Neuronal stem cell (in vitro differentiated cells): ENCODE measurements at regions not wholly inside any gene's neighbourhood (a gene's known extent, or its start where the extent isn't known, plus 50 kb on each side); places are given as distances from the start of the nearest gene placed in this dataset.
"Not testable (repeated sequence)": the region's sequence is repeated elsewhere in the genome, so short reads cannot be mapped to it uniquely, and the experiment has no call there.

Source experiments
- DNase-seq: peaks from one replicate; pipeline ENCODE4 v3.0.0-alpha.2; 2013; ENCODE audit warnings: low spot score
- H2AFZ ChIP-seq: one replicate; pipeline ENCODE4 v1.6.1; 2013; ENCODE audit warnings: mild to moderate bottlenecking, low read length, inconsistent platforms
- H2AK5ac ChIP-seq: 2 replicates; pipeline ENCODE4 v1.6.1; 2013; ENCODE audit warnings: low read depth, mild to moderate bottlenecking, inconsistent platforms, low read length, moderate library complexity, mixed read lengths
- H2BK120ac ChIP-seq: 2 replicates; pipeline ENCODE4 v1.6.1; 2013; ENCODE audit warnings: low read depth, mild to moderate bottlenecking, inconsistent platforms, low read length, moderate library complexity, mixed read lengths
- H2BK12ac ChIP-seq: one replicate; pipeline ENCODE4 v1.6.1; 2013; ENCODE audit warnings: low read length, inconsistent platforms
- H2BK15ac ChIP-seq: 2 replicates; pipeline ENCODE4 v1.6.1; 2013; ENCODE audit warnings: mild to moderate bottlenecking, low read length, inconsistent platforms, mixed read lengths
- H2BK5ac ChIP-seq: one replicate; pipeline ENCODE4 v1.6.1; 2013; ENCODE audit warnings: inconsistent platforms, mild to moderate bottlenecking, low read length, moderate library complexity
- H3K14ac ChIP-seq: one replicate; pipeline ENCODE4 v1.6.1; 2013; ENCODE audit warnings: low read length, inconsistent platforms
- H3K18ac ChIP-seq: 2 replicates; pipeline ENCODE4 v1.6.1; 2013; ENCODE audit warnings: low read length, inconsistent platforms
- H3K23ac ChIP-seq: 2 replicates; pipeline ENCODE4 v1.6.1; 2013; ENCODE audit warnings: low read depth, mild to moderate bottlenecking, mixed read lengths, low read length, inconsistent platforms; ENCODE audit not compliant: poor library complexity
- H3K27ac ChIP-seq: replicated peaks from 3 replicates; pipeline ENCODE4 v1.5.1; 2013; ENCODE audit warnings: low read length, inconsistent platforms
- H3K27me3 ChIP-seq, 3 experiments: 2 replicates each; pipeline ENCODE4 v1.6.1; 2013; ENCODE audit warnings: low read length in 3 of 3, mild to moderate bottlenecking in 2 of 3, inconsistent platforms in 1 of 3, low read depth in 1 of 3, mixed read lengths in 1 of 3, moderate library complexity in 1 of 3; ENCODE audit not compliant: control insufficient read depth in 3 of 3, insufficient read depth in 3 of 3
- H3K36me3 ChIP-seq, 2 donors: replicated peaks in 1 of 2; 2 replicates each; pipeline ENCODE4 v1.6.1; 2013; ENCODE audit warnings: low read length in 2 of 2; ENCODE audit not compliant: control insufficient read depth in 2 of 2, insufficient read depth in 2 of 2
- H3K4ac ChIP-seq: 2 replicates; pipeline ENCODE4 v1.6.1; 2013; ENCODE audit warnings: inconsistent platforms, mild to moderate bottlenecking, low read length, moderate library complexity
- H3K4me1 ChIP-seq, 2 donors: 1 replicate in 1 of 2; 2 replicates in 1 of 2; pipeline ENCODE4 v1.6.1; 2013; ENCODE audit warnings: low read length in 2 of 2, low read depth in 1 of 2; ENCODE audit not compliant: control insufficient read depth in 2 of 2, insufficient read depth in 1 of 2
- H3K4me2 ChIP-seq: one replicate; pipeline ENCODE4 v1.6.1; 2013; ENCODE audit warnings: mild to moderate bottlenecking, low read length, inconsistent platforms; ENCODE audit not compliant: insufficient read depth, poor library complexity, severe bottlenecking
- H3K4me3 ChIP-seq, 2 donors: 2 replicates each; pipeline ENCODE4 v1.5.1; 2013; ENCODE audit warnings: low read length in 2 of 2, mild to moderate bottlenecking in 2 of 2, inconsistent platforms in 1 of 2, moderate library complexity in 1 of 2
- H3K79me1 ChIP-seq: one replicate; pipeline ENCODE4 v1.6.1; 2013; ENCODE audit warnings: low read depth, mild to moderate bottlenecking, inconsistent platforms, low read length, moderate library complexity
- H3K9ac ChIP-seq: one replicate; pipeline ENCODE4 v1.6.1; 2013; ENCODE audit warnings: mild to moderate bottlenecking, low read depth, low read length, inconsistent platforms; ENCODE audit not compliant: poor library complexity
- H3K9me3 ChIP-seq, 2 donors: replicated peaks in 1 of 2; 2 replicates each; pipeline versions ENCODE3 to v1.6.1; 2013; ENCODE audit warnings: low read length in 2 of 2, mild to moderate bottlenecking in 2 of 2, inconsistent platforms in 1 of 2, low read depth in 1 of 2, mixed read lengths in 1 of 2, moderate library complexity in 1 of 2; ENCODE audit not compliant: control insufficient read depth in 2 of 2, insufficient read depth in 1 of 2
- H4K8ac ChIP-seq: one replicate; pipeline ENCODE4 v1.6.1; 2013; ENCODE audit warnings: low read depth, mild to moderate bottlenecking, inconsistent platforms, low read length, moderate library complexity
- H4K91ac ChIP-seq: one replicate; pipeline ENCODE4 v1.6.1; 2013; ENCODE audit warnings: low read length, low read depth, mild to moderate bottlenecking, inconsistent platforms; ENCODE audit not compliant: poor library complexity
- WGBS, 2 donors: extraction: QIAGEN DNeasy Blood & Tissue Kit; methylation state at CpG; one replicate each; pipeline ENCODE4 v1.1.7; 2013; ENCODE audit warnings: missing lambda C conversion rate in 2 of 2, mixed read lengths in 1 of 2; ENCODE audit not compliant: insufficient read length in 2 of 2, insufficient replicate concordance in 1 of 2; ENCODE audit errors: extremely low coverage in 2 of 2; 5-methylcytosine and 5-hydroxymethylcytosine counted together

- H3K4me1 ChIP-seq, H2BK5ac ChIP-seq, H3K36me3 ChIP-seq, H3K27ac ChIP-seq, H4K8ac ChIP-seq, H3K9me3 ChIP-seq, H2BK12ac ChIP-seq, H2AK5ac ChIP-seq, H2AFZ ChIP-seq, H3K27me3 ChIP-seq, H3K4me3 ChIP-seq, H3K23ac ChIP-seq, DNase-seq, H3K4ac ChIP-seq, H2BK120ac ChIP-seq, H3K14ac ChIP-seq, H3K18ac ChIP-seq, H3K4me2 ChIP-seq, H2BK15ac ChIP-seq, H3K79me1 ChIP-seq, H3K9ac ChIP-seq, H4K91ac ChIP-seq: not testable (repeated sequence)
- no CpG with 5 or more reads among the region's 2 CpGs for WGBS, 2 donors
Observed at GRCh38 chr1:234846813-234847212, 236.8 kb upstream of the IRF2BP2 start.

GRCh38 chr1:234845836-234846235, 235.9 kb upstream of the IRF2BP2 start:
- no CpG with 5 or more reads among the region's 2 CpGs for WGBS, 2 donors
- no peak overlapping the region for H3K4me2 ChIP-seq
- DNase-seq, result no peak
- H2BK5ac ChIP-seq, result no peak overlapping the region
- no peak overlapping the region for H3K4me3 ChIP-seq
- H3K9ac ChIP-seq, result no peak overlapping the region
- no peaks in the 10 kb centered on the region for H3K79me1 ChIP-seq
- no peaks in the 10 kb centered on the region for H3K9me3 ChIP-seq
- H2BK12ac ChIP-seq, result no peak overlapping the region
- no peak overlapping the region for H2BK15ac ChIP-seq
- H3K27ac ChIP-seq, result no peak overlapping the region
- H3K23ac ChIP-seq, result no peak overlapping the region
- no peak overlapping the region for H4K91ac ChIP-seq
- H3K4me1 ChIP-seq, result peaks cover 2 to 5% of the 10 kb centered on the region in 2 donors
- no peak overlapping the region for H3K4ac ChIP-seq
- no peaks in the 10 kb centered on the region for H3K27me3 ChIP-seq
- H2AK5ac ChIP-seq, result no peak overlapping the region
- H2BK120ac ChIP-seq, result no peak overlapping the region
- no peaks in the 10 kb centered on the region for H3K36me3 ChIP-seq
- H4K8ac ChIP-seq, result no peak overlapping the region
- no peak overlapping the region for H3K18ac ChIP-seq
- no peak overlapping the region for H2AFZ ChIP-seq
- H3K14ac ChIP-seq, result no peak overlapping the region

DNA sequence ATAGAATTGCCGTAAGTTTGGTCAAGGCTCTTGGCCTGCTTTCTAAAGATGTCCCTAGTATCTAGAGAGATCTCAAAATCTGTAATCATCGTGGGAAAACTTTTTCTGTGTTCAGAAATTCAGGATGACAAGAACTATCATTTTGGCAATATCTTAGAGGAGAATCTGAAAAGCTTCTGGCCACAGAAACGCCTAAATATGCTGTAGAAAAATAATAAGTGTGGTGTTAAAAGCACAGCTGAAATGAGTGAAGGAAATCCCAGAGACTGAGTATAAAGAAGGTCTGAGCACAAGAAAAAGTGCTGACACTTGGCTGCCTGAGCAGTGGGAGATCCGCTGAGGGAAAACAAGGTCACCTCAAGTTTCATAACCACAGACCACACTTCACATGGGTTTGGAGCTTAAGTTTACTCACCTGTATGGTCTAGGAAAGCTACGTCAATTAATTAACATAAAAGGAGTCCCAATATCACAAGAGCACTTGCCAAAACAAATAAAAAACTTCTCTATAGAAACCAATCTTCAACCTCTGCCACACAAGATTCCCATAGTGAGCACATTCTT, 235.2 kb upstream of the IRF2BP2 start:
- Histone ChIP-seq H3K4ac (no peak overlapping the region), H3K27me3 (no peaks in the 10 kb centered on the region), H3K4me3 (no peak overlapping the region), H2BK5ac (no peak overlapping the region), H3K18ac (no peak overlapping the region), H2AFZ (no peak overlapping the region), H2BK15ac (no peak overlapping the region), H3K9ac (no peak overlapping the region), H3K4me1 (peaks cover 2 to 5% of the 10 kb centered on the region in 2 donors), H2BK120ac (no peak overlapping the region), H3K4me2 (no peak overlapping the region), H4K8ac (no peak overlapping the region), H2BK12ac (no peak overlapping the region), H3K14ac (no peak overlapping the region), H3K9me3 (peaks cover 0 to 2% of the 10 kb centered on the region in 2 donors), H3K23ac (no peak overlapping the region), H3K79me1 (no peaks in the 10 kb centered on the region), H3K27ac (no peak overlapping the region), H4K91ac (no peak overlapping the region), H3K36me3 (no peaks in the 10 kb centered on the region), H2AK5ac (no peak overlapping the region)
- DNase-seq, result no peak
- WGBS, 2 donors, result no CpG with 5 or more reads among the region's 5 CpGs

- Histone ChIP-seq H3K9ac (no peak overlapping the region), H2AK5ac (no peak overlapping the region), H3K4ac (no peak overlapping the region), H3K9me3 (peaks cover under 1 to 7% of the 10 kb centered on the region in 2 donors), H4K91ac (no peak overlapping the region), H3K27me3 (no peaks in the 10 kb centered on the region), H3K4me2 (no peak overlapping the region), H2BK5ac (no peak overlapping the region), H3K18ac (no peak overlapping the region), H3K27ac (no peak overlapping the region), H3K14ac (no peak overlapping the region), H4K8ac (no peak overlapping the region), H2AFZ (peak overlapping the region; percentile 27), H3K79me1 (no peaks in the 10 kb centered on the region), H3K4me1 (peaks cover 2 to 5% of the 10 kb centered on the region in 2 donors), H3K36me3 (no peaks in the 10 kb centered on the region), H3K4me3 (no peak overlapping the region), H2BK15ac (no peak overlapping the region), H2BK12ac (no peak overlapping the region), H2BK120ac (no peak overlapping the region), H3K23ac (no peak overlapping the region)
- WGBS, 2 donors, result 100% methylated on average over 2 of the region's 7 CpGs
- no peak for DNase-seq
Observed at GRCh38 chr1:234844479-234845031, 234.6 kb upstream of the IRF2BP2 start.
